HG02763 (cell line): ENCODE measurements at regions not wholly inside any gene's neighbourhood (a gene's known extent, or its start where the extent isn't known, plus 50 kb on each side); places are given as distances from the start of the nearest gene placed in this dataset.

Experiments used
- ATAC-seq: cut with Tn5 transposase; IDR thresholded peaks from one replicate; pipeline ENCODE4 v1.9.1; 2021; ENCODE audit warnings: mild to moderate bottlenecking, moderate library complexity; ENCODE audit not compliant: unreplicated experiment

GRCh38 chr14:78071016-78071549 is 99.1 kb upstream of the NRXN3 start:
- ATAC-seq: no peak

DNA sequence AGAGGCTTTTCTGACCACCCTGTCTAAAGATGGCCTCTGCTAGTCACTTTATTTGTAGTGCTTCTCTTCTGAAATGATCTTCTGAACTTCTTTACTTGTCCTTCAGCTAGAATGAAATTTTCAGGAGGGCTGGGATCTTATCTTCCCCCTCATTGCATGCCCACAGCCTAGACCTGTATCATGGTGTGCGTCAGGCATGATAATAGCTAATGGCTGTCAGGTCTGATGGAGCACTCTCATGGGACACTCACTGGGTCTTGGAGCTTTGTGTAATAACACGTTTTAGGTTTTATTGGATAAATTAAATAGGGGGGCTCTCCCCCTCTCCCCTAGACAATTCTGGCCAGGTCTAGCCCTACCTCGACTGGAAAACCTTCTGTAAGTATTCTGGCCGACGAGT is 97.1 kb upstream of the NRXN3 start:
- ATAC-seq: no peak

- ATAC-seq: no peak
These were observed 95.6 kb upstream of the NRXN3 start for GRCh38 chr14:78074561-78074960.

- no peak for ATAC-seq
These were observed 95.1 kb upstream of the NRXN3 start for GRCh38 chr14:78075033-78075432.

DNA sequence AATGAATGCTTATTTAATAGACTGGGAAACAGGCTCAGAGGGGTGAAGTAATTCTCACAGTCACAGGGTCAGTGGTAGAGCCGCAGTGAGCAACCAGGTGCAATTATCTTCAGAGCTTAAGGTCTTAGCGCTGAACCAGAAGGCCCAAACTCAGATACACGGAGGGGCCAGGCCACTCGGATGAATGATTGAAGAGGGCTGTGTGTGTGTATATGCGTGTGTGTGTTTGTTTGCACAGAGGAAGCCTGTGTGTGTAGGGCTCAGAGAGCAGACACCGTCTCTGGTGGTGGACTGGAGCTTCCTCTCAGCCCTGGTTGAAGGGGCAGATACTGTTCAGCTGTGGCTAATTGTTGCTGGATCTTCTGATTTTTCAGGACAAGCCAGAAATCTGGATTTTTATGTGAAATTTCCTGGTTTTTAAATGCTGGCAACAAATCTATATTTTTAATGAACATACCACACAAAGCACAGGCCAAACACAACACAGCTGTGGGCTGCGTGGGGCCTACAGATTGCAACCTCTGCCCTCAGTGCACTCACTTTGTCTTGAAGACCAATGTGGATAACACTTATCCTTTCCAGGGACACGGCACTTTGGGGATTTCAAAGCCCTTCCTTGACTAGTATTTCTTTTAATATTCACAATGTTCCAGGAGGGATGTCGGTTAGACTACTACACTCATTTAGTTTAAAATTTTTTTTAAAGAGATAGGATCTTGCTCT is 94.5 kb upstream of the NRXN3 start:
- no peak for ATAC-seq

DNA sequence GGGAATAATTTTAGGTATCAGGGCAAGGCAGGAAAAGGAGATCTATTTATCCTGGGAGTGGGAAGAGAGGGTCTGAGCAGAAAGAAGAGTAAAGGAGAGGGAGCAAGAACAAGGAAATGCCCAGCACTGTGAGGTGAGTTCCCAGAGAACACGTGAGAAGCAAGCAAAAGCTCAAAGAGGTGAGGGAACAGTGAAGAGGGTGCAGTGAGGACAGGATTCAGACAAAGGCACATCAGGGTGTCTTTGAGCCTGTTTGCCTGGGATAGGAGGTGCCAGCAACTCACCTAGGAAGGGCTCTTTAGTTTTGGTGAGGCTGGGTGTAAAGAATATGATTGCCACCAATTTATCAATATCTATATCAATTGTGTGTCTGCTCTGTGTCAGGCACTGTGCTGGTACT is 88.9 kb upstream of the NRXN3 start:
- ATAC-seq: no peak

- no peak for ATAC-seq
These were observed 86.3 kb upstream of the NRXN3 start for GRCh38 chr14:78083837-78084236.

DNA sequence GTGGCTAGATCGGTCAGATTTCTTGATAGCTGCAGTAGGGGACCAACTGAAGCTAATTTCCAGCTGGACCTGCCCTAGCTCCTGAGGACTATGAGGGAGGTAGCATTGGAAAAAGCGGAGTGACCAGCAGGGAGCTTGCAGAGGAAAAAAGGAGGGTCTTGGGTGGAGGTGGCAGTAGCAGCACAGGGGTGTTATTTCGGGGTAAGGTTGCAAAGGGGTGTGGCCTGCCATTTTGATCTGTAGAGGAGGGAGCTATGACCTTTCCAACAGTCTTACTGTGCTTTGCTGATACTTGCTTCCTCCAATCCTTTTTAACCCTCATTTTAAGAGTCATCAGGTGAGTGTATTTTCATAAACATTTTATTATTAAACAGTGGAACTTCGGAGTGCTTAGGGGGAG is 83.8 kb upstream of the NRXN3 start:
- ATAC-seq: no peak

DNA sequence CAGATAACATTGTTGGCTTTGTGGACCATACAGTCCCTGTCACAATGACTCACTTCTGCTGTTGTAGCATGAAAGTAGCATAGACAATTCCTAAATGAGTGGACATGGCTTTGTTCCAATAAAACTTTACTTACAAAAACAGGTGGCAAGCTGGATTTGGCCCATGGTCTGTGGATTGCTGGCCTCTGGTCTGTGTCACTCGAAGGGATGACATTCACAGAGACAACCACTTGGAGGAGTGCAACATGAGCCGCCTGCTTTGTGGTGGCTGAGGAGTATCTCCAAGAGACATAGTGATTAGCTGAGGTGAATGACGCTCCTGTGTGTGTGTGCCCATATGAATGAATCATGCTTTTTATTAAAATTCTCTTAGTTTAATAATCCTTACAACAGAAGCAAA is 81.3 kb upstream of the NRXN3 start:
- ATAC-seq: no peak

- ATAC-seq: no peak
These were observed 79.3 kb upstream of the NRXN3 start for GRCh38 chr14:78090864-78091263.

DNA sequence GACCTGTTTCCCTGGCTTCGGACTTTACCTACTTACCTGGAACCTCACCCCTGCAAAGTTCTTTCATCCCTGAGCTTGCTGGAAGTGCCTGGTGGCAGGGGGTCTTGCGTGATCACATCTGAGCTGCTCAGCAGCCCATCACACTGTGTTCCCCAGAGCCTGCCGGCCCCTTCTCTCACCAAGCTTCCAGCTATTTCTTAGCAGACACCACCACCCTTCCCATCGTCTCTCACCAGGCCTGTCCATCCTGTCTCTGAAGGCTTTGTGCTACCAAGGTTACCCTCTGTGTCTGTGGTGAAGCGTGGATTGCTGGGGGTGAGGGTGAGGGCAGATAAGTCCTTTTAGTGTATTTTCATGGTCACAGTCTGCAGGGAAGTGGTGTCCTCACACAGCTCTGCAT is 78.8 kb upstream of the NRXN3 start:
- ATAC-seq: no peak

DNA sequence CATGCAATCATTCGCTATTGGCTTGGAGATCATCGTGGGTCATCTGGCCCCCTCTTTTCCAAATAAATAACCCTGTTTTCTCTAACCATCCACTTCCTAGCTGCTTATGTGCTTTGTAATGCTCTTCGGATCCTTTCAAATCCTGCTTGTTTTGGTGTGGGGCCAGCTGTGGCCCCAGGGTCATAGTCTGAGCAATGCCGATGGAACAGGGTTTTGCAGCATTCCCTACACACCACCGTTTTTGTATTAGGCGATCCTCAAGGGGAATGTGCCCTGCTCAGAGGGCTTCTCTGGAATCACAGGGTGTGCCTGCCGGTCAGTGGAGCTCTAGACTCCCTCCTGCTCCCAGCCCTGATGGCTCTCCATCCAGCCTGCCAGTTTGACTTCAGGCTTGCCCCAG is 78.1 kb upstream of the NRXN3 start:
- ATAC-seq: no peak

DNA sequence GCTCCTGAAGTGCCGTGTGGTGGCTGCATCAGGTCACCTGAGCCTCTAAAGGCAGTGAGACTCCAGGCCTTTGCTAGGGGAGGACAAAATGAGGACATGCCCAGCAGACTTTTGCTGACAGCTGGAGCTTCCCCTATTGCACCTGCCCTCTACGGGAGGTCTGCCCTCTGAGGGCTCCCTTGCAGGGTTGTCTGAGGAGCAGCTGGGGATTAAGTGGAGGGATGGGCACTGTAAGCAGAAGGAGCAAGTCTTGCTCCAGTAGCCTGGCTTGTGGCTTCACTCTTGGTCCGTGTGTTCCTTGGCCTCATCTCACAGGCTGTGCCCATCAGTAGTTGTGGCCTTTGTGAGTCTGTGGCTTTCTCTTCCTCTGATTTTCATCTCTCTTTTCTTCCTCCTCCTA is 66.9 kb upstream of the NRXN3 start:
- ATAC-seq: no peak

- no peak for ATAC-seq
These were observed 66.0 kb upstream of the NRXN3 start for GRCh38 chr14:78104160-78104559.

GRCh38 chr14:78104655-78105054 is 65.5 kb upstream of the NRXN3 start:
- no peak for ATAC-seq

GRCh38 chr14:78106381-78106780 is 63.8 kb upstream of the NRXN3 start:
- no peak for ATAC-seq

GRCh38 chr14:78107166-78107565 is 63.0 kb upstream of the NRXN3 start:
- no peak for ATAC-seq

- ATAC-seq: no peak
These were observed 50.7 kb upstream of the NRXN3 start for GRCh38 chr14:78119440-78119839.
